SK-N-SH treated with all-trans-retinoic acid at 6 μM for 48 hours (cell line): ENCODE measurements at regions not wholly inside any gene's neighbourhood (a gene's known extent, or its start where the extent isn't known, plus 50 kb on each side); places are given as distances from the start of the nearest gene placed in this dataset.

Source experiments
- ATAC-seq: fragments of 200-7000 bp; cut with Tn5 transposase; 3 replicates; pipeline ENCODE4 v1.9.1; 2020; ENCODE audit warnings: mild to moderate bottlenecking, moderate library complexity
- ARNTL ChIP-seq: fragments of 450-650 bp; formaldehyde crosslinking; IDR thresholded peaks from 2 replicates; pipeline ENCODE4 v1.5.0; 2020; ENCODE audit warnings: low read depth, mild to moderate bottlenecking, moderate library complexity, borderline replicate concordance
- BACH2 ChIP-seq: fragments of 250-450 bp; sonication (Bioruptor Pico); IDR thresholded peaks from 2 replicates; pipeline ENCODE4 v1.9.0; 2021; ENCODE audit warnings: mild to moderate bottlenecking, borderline replicate concordance
- CREB5 ChIP-seq: fragments of 250-450 bp; sonication (Bioruptor Pico); IDR thresholded peaks from 2 replicates; pipeline ENCODE4 v1.5.1; 2020; ENCODE audit warnings: low read depth, mild to moderate bottlenecking, moderate library complexity
- CSDC2 ChIP-seq: fragments of 250-450 bp; sonication (Bioruptor Pico); IDR thresholded peaks from 2 replicates; pipeline ENCODE4 v1.5.0; 2020; ENCODE audit warnings: mild to moderate bottlenecking, moderate library complexity
- CSRNP3 ChIP-seq: fragments of 250-450 bp; sonication (Bioruptor Pico); IDR thresholded peaks from 2 replicates; pipeline ENCODE4 v1.5.1; 2021; ENCODE audit warnings: mild to moderate bottlenecking, moderate library complexity
- ESRRG ChIP-seq: fragments of 250-450 bp; sonication (Bioruptor Pico); IDR thresholded peaks from 2 replicates; pipeline ENCODE4 v1.6.1; 2021; ENCODE audit warnings: mild to moderate bottlenecking
- GLIS3 ChIP-seq: fragments of 250-450 bp; sonication (Bioruptor Pico); IDR thresholded peaks from 2 replicates; pipeline ENCODE4 v1.5.0; 2020; ENCODE audit warnings: mild to moderate bottlenecking, moderate library complexity
- ISL1 ChIP-seq: fragments of 250-450 bp; sonication (Bioruptor Pico); IDR thresholded peaks from 2 replicates; pipeline ENCODE4 v2.1.2; 2022; ENCODE audit warnings: mild to moderate bottlenecking, moderate library complexity
- OSR1 ChIP-seq: fragments of 250-450 bp; sonication (Bioruptor Pico); IDR thresholded peaks from 2 replicates; pipeline ENCODE4 v1.8.0; 2022; ENCODE audit warnings: moderate library complexity, mild to moderate bottlenecking, inconsistent platforms
- PATZ1 ChIP-seq: fragments of 250-450 bp; sonication (Bioruptor Pico); IDR thresholded peaks from 2 replicates; pipeline ENCODE4 v1.8.0; 2020; ENCODE audit warnings: mild to moderate bottlenecking, moderate library complexity, borderline replicate concordance
- PPARA ChIP-seq: fragments of 250-450 bp; sonication (Bioruptor Pico); IDR thresholded peaks from 2 replicates; pipeline ENCODE4 v1.5.0; 2020; ENCODE audit warnings: mild to moderate bottlenecking, borderline replicate concordance
- SNAI2 ChIP-seq: fragments of 250-450 bp; sonication (Bioruptor Pico); IDR thresholded peaks from 2 replicates; pipeline ENCODE4 v1.5.0; 2020; ENCODE audit warnings: mild to moderate bottlenecking, moderate library complexity
- TCF4 ChIP-seq: fragments of 250-450 bp; sonication (Bioruptor Pico); IDR thresholded peaks from 2 replicates; pipeline ENCODE4 v1.8.0; 2021; ENCODE audit warnings: mild to moderate bottlenecking, moderate library complexity, borderline replicate concordance
- TOX ChIP-seq: fragments of 250-450 bp; sonication (Bioruptor Pico); IDR thresholded peaks from 2 replicates; pipeline ENCODE4 v1.8.0; 2021; ENCODE audit warnings: mild to moderate bottlenecking, moderate library complexity, borderline replicate concordance
- TSHZ2 ChIP-seq: fragments of 250-450 bp; sonication (Bioruptor Pico); IDR thresholded peaks from 2 replicates; pipeline ENCODE4 v1.5.0; 2020; ENCODE audit warnings: mild to moderate bottlenecking, moderate library complexity
- ZFP30 ChIP-seq: fragments of 450-650 bp; formaldehyde crosslinking; IDR thresholded peaks from 2 replicates; pipeline ENCODE4 v1.5.0; 2022; ENCODE audit warnings: mild to moderate bottlenecking, moderate library complexity
- ZNF565 ChIP-seq: fragments of 450-650 bp; formaldehyde crosslinking; conservative IDR thresholded peaks from 2 replicates; pipeline ENCODE4 v1.5.0; 2020; ENCODE audit warnings: low read depth, mild to moderate bottlenecking, moderate library complexity
- ZNF70 ChIP-seq: fragments of 450-650 bp; formaldehyde crosslinking; IDR thresholded peaks from 2 replicates; pipeline ENCODE4 v1.5.0; 2020; ENCODE audit warnings: mild to moderate bottlenecking, moderate library complexity
- ZNF8 ChIP-seq: fragments of 450-650 bp; formaldehyde crosslinking; IDR thresholded peaks from 2 replicates; pipeline ENCODE4 v1.5.0; 2020; ENCODE audit warnings: mild to moderate bottlenecking, moderate library complexity

GRCh38 chr18:34358923-34359322, 134.2 kb upstream of the NOL4 start:
- no peak for ATAC-seq
- no peak for TF ChIP-seq CSRNP3 (CRISPR knock-in tag)
- TF ChIP-seq PPARA (CRISPR knock-in tag), result no peak
- no peak for TF ChIP-seq CREB5 (CRISPR knock-in tag)
- no peak for TF ChIP-seq PATZ1 (CRISPR knock-in tag)
- TF ChIP-seq ZNF8 (CRISPR knock-in tag), result no peak
- no peak for TF ChIP-seq ARNTL (CRISPR knock-in tag)
- no peak for TF ChIP-seq TSHZ2 (CRISPR knock-in tag)
- no peak for TF ChIP-seq ZFP30
- TF ChIP-seq OSR1, result no peak
- no peak for TF ChIP-seq TOX (CRISPR knock-in tag)
- no peak for TF ChIP-seq CSDC2 (CRISPR knock-in tag)
- no peak for TF ChIP-seq GLIS3
- no peak for TF ChIP-seq SNAI2 (CRISPR knock-in tag)

- no peak for TF ChIP-seq ZNF70 (CRISPR knock-in tag)
- no peak for TF ChIP-seq BACH2 (CRISPR knock-in tag)
- no peak for TF ChIP-seq ZNF565 (CRISPR knock-in tag)
- no peak for TF ChIP-seq TSHZ2 (CRISPR knock-in tag)
- no peak for TF ChIP-seq PATZ1 (CRISPR knock-in tag)
- no peak for TF ChIP-seq CSRNP3 (CRISPR knock-in tag)
- no peak for TF ChIP-seq ZFP30
- TF ChIP-seq CREB5 (CRISPR knock-in tag), result no peak
- no peak for TF ChIP-seq ESRRG (CRISPR knock-in tag)
- TF ChIP-seq ARNTL (CRISPR knock-in tag), result no peak
- TF ChIP-seq OSR1, result no peak
- no peak for TF ChIP-seq TCF4
- no peak for TF ChIP-seq TOX (CRISPR knock-in tag)
- TF ChIP-seq ISL1 (CRISPR knock-in tag), result no peak
- TF ChIP-seq SNAI2 (CRISPR knock-in tag), result no peak
- ATAC-seq, result no peak
Observed at GRCh38 chr18:34364699-34365098, 140.0 kb upstream of the NOL4 start.
